Epithelial cell of prostate (primary cell): ENCODE measurements at regions not wholly inside any gene's neighbourhood (a gene's known extent, or its start where the extent isn't known, plus 50 kb on each side); places are given as distances from the start of the nearest gene placed in this dataset.
"Not testable (repeated sequence)": the region's sequence is repeated elsewhere in the genome, so short reads cannot be mapped to it uniquely, and the experiment has no call there.

Experiments used
- DNase-seq: peaks from one replicate; pipeline ENCODE4 v3.0.0-alpha.2; 2011; ENCODE audit warnings: low read depth, low spot score
- H3K27ac ChIP-seq: fragments of 450-650 bp; 2 replicates; pipeline ENCODE4 v1.5.1; 2017; ENCODE audit warnings: mild to moderate bottlenecking

DNA sequence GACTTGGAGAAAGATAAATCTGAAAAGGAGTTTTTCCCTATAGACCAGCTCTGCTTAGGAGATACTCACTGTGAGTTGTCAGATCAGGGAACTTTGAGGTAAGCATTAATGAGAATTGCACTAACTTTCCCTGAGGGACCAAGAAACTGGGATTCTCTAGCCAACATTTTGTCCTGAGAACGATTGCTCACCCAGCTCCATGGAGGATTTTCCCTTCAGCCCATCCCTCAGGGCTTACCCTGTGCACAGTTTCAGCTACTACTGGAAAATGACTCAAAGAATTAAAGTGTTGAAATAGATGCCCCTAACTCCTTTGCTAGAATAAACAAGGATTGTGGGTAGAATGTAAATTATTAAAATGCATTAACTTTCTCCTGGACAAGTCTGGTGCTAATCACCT, 237.2 kb upstream of the IL12B start:
- DNase-seq: no peak
- no peak overlapping the region for H3K27ac ChIP-seq

DNA sequence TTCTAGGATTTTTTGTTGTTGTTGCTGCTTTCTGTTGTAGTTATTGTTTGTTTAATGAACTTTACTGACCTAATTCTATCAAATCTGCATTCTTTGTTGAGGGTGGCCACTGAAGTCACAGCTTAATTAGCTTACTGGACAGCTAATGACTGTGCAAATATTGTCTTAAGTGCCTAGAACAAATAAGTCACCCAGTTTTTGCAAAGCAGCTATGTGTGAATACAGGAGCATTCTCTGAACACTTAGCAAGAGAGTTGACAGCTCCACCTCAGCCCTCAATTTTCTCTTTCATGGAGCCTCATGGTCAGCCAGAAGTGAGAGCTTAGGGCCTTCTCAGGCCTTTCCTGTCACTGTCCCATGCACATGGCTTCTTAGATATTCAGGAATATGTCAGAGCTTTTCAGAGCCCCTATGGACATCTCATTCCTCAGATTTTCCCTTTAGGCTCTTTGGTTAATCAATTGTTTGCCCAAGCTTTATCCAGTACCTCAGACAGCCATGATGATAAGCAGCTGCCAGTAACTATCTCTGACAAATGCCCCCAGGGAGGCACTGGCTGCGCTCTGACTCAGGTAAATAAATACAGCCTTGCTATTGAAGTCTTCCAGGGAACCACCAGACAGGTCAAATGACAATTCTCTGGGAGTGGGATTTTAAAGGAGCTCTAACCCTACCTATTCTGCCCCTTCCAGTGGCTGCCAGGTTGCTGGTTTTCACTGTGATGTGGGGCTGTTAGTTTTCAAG, 241.4 kb upstream of the IL12B start:
- no peak for DNase-seq
- H3K27ac ChIP-seq: no peak overlapping the region

DNA sequence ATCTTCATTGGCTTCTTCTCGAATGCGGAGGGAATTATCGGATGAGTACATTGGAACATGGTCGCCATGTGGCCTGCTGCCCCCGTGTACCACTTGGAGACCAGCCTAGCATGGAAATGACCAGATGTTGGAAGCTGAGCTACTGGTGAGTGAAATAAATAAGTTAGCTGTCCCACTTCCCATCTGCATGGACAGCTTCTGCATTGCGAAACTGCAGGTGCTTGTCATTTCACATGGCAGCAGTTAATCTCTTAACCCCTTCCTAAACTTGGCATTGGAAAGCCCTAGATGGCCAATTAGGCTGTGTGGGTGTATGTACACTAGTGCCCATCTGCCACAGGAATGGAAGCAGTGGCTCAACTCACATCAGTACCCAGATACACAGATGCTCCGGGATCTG, 246.6 kb upstream of the IL12B start:
- no peak overlapping the region for H3K27ac ChIP-seq
- DNase-seq: no peak

DNA sequence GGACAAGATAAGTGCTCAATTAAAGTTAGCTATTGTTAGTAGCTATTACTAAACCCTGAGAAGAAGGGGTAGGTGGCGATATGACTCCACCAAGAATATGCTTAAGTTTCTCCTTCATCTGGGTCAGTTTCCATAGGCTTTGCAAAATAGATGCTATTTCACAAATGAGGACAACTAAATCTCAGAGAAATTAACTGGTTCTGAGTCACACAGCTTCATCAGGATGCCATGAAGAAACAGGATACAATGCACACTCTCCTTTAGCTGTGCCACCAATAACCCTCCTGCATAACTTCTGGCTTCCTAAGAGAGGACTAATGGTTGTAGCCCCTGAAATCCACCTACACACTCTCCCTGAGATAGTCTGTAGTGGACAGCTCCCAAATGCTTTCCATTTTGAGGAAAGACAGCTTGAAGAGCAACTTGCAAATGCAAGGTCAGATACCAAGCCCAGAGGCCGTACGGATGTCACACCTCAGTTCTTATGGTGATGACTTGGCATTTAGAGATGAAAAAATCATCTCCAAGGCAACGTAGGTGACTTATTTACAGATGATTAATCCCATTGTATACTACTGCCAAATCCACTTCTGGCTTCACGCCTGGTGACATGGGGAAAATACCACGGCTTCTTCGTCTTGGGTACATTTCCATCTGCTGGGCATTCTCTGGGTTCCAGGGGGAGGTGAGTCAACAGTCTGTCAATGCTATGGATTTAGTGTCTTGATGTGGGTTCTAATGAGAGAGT, 251.4 kb upstream of the IL12B start:
- peak overlapping the region; percentile 56 for H3K27ac ChIP-seq
- peak; percentile 81 for DNase-seq

DNA sequence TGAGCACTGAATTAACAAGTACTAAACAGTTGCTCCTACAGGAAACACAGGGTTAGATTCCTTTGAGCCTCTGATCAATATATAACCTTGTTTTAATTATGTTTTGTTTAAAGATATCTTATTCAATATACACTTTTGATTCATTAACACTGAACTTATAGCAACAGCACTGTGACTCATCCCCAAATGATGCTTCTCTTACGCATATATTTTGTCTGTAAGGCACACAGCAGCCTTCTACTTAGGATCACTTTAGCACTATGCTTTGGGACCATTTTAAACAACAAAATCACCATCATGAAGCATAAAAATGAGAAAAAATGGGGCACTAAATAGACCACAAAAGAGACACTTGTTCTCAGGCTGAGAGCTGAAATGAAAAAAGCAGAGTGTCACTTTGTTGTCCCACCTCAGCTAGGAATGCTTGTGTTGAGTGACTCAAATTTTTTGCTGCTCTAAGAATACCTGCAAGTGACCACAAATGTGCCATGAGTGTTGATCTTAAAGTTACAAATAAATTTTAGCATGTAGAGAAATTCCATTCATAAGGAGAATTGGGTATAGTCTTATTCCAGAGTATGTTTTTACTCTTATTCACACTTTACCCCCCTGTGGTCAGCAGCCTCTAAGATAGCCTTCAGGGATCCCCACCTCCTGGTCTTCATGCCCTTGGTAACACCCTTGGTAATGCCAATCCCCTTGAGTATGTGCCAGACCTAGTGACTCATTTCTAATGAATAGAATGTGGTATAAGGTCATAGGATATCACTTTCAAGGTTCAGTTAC, 252.7 kb upstream of the IL12B start:
- H3K27ac ChIP-seq: peak overlapping the region; percentile 56
- peak; percentile 20 for DNase-seq

DNA sequence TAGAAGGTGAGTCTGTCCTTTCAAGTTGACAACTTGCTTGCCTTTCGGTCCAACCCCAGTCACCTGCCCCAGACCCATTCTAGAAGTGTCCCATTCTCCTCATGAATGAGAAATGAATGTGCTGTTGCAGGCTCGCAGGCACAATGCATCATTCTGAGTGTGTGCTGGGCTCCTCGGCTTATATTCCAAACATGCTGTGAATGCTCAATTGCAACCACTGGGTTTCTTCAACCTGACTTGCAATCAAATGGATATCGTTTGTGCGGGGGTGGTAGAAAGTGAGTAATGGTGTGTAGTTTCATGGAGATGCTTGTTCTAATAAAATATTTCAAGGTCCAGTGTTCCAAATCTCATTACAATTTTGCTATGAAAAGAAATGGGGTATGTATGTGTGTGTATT, 256.6 kb upstream of the IL12B start:
- no peak overlapping the region for H3K27ac ChIP-seq
- DNase-seq: no peak

DNA sequence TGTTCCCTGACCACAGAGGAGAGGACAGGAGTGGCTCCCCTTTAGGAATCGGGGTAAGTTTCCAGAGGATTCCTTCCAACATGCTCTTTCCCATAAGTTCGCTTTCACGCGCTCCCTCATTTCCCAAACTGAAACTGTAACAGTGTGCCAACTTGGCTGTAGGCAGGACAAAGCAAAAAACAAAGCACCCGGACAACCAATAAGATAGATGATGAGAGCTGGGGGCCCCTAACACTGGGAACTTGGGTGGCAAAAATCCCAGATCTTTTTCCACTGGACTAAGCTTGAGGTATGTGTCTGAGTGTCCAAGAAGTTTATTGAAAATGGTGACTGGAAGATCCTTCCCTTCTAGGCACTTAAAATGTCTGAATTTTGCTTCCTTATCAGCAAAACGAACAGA, 258.7 kb upstream of the IL12B start:
- DNase-seq: no peak
- no peak overlapping the region for H3K27ac ChIP-seq

DNA sequence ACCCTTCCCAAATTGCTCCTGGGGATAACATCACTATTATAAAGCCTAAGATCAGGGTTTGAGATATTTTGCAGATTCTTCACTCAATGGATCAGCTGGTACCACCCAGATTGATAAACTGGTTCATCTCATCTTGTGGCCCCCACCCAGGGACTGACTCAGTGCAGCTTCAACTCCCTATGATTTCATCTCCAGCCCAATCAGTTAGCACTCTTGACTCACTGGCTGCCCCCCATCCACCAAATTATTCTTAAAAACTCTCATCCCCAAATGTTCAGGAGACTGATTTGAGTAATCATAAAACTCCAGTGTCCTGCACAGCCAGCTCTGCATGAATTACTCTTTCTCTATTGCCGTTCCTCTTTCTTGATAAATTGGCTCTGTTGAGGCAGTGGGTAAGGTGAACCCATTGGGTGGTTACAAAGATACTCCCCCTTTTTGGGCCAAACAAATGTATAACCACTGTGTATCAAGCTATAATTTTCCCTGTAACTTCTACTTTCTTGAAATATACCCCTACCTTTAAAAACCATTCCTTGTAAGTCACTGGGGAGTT, 263.3 kb upstream of the IL12B start:
- DNase-seq: no peak
- H3K27ac ChIP-seq: no peak overlapping the region

DNA sequence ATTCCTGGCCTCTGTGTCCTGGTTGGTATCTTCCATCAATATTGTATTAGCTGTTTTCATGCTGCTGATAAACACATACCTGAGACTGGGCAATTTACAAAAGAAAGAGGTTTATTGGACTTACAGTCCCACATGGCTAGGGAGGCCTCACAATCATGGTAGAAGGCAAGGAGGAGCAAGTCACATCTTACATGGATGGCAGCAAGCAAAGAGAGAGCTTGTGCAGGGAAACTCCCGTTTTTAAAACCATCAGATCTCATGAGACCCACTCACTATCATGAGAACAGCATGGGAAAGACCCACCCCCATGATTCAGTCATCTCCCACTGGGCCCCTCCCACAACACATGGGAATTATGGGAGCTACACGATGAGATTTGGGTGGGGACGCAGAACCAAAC, 265.3 kb upstream of the IL12B start:
- not testable (repeated sequence) for H3K27ac ChIP-seq, DNase-seq

DNA sequence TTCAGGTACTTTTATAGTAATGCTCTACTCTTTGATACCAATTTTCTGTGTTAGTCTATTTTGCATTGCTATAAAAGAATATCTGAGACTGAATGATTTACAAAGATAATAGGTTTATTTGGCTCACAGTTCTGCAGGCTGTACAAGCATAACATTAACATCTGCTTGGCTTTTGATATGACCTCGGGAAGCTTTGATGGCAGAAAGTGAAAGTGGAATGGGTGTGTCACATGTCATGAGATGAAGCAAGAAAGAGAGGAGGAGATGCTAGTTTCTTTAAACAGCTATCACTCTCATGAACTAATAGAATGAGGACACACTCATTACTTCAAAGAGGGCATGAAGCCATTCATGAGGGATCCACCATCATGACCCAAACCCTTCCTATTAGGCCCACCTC, 270.9 kb upstream of the IL12B start:
- no peak overlapping the region for H3K27ac ChIP-seq
- no peak for DNase-seq

DNA sequence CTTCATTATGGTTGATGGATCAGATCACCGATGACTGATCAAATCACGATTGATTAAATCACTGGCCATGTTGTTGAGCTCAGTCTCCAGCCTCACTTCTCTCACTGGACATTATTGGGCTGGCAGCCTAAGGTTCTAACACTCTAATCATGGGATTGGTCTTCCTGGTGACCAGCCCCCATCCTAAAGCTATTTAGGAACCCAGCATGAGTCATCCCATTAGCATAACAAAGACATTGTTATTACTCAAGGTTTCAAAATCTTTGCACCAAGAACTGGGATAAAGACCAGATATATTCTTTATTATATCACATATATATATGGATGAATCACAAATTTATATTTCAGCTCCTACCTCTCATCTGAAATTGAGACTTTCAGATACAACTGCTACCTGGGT, 272.1 kb upstream of the IL12B start:
- DNase-seq: no peak
- no peak overlapping the region for H3K27ac ChIP-seq

DNA sequence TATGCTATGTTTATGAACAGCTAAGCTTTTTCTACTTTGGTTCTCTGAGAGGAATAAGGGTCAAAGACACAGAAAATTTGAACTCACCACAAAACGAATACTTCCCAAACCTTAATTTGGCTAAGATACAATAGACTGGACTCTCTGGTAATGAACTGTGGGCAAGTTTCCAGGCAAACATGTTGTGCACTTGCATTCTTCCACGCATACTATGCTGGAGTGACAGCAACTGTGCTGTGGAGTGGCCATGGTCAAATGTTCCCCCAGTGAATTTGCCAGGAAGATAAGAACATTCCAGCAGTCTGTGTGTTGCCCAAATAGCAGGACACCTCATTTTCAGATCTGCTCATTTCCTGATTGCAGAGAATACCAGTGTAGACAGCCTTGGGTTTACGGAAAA, 275.3 kb upstream of the IL12B start:
- DNase-seq: no peak

DNA sequence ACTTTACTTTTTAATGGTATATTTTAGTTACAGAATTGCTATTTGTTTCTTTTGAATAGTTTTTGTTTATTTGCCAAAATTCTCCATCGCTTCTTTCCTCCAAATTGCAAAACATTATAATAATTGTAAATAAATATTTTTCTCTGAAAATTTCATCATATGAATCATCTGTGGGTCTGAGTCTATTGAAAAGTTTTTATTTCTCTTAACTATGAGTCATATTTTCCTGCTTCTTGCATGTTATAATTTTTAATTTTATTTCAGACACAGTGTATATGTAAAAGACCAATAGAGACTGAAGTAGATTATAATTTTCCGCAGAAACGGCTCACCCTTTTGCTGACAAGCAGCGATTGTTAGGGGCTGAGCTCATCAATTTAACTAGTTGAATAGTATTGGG, 279.1 kb upstream of the IL12B start:
- no peak for DNase-seq
- H3K27ac ChIP-seq: no peak overlapping the region

More for the DNA sequence above, 275.3 kb upstream of the IL12B start:
- no peak overlapping the region for H3K27ac ChIP-seq

DNA sequence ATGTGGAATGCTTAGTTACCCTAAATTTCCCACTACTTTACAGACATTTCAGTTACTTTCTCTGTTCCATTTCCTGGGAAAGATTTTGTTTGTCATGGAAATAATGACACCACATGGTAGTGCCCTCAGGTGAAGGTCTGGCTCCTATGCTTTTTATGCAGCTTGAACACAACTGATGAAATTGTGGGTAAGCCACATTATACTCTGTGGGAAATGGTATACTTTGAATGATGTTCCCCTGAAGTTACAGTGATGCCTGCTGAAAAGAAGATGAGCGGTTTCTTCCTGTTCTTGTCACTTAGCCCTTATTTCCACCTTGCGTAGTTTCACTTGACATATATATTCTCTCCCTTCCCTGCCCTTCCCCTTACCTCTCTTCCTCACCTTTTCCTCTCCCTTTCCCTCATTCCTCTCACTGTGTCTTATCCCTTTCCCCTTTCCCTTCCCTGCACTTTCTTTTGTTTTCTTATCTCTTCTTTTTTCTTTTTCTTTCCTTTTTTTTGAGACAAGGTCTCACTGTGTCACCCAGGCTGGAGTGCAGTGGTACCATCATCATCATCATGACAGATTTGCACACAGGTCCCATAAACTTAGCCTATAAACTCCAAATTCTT, 280.8 kb upstream of the IL12B start:
- H3K27ac ChIP-seq: no peak overlapping the region
- no peak for DNase-seq

DNA sequence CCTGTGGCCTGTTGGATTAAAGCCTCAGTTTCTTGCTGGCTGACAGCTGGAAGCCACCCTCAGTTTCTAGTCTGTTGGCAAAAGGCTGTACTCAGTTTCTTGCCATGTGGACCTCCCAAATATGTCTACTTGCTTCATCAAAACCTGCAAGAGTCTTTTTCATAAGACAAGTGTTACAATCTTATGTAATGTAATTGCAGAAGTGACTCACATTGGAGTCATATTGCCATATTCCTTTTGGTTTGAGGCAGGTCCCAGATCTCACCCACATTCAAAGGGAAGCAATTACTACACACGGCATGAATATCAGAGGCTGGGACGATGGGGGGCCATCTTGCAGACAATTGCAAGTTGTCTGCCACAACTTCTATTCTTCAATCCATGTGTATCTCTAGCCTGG, 286.7 kb upstream of the IL12B start:
- no peak overlapping the region for H3K27ac ChIP-seq
- DNase-seq: peak; percentile 10

DNA sequence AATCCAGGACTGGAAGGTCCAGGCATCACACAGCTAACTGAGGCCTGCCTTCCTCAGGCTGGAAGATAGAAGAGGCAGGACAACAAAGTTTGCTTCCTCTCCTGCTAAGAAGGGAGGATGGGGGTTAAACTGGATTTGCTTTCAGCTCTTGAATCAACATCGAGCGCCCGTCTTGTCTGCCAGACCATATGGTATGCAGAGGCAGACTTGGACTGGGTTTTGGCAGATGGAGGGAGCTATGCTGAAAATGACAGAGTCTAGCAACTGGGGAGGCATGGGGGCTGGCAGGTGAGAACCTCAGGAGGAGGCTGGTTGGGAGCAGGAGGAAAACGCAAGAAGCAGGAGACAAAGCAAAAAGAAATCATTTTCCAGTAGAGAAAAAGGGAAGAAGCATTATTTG, 289.5 kb upstream of the IL12B start:
- no peak for DNase-seq
- no peak overlapping the region for H3K27ac ChIP-seq

DNA sequence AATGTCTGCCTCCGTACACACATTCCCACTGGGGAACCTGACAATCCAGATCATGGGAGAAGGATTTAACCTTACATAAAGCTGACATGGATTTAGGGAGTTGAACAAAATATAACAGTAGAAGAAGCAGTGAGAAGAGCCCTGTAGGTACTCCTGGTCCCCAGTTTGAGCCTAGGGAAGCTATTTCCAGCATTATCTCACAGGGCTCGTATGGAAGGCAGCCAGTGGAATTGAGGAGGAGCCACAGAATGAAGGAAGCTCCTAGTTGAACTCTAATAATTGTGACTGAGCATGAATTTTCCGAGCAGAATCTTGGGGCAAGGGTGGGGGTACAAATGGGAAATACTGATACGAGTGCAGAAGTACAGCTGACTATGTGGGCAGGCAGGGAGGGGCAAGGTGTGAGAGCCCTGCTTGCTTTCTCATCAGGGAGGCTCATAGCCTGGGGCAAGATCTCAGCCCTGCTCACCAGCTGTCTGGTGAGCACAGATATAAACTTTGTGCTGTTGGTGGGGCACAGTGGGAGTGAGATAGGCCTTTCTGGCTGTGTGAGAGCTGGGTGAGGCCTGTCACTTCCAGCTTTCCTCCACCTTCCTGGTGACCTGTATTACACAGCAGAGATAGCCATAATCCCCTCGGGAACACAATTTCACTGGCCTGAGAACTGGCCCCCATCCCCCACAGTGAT, 290.7 kb upstream of the IL12B start:
- H3K27ac ChIP-seq: no peak overlapping the region

DNA sequence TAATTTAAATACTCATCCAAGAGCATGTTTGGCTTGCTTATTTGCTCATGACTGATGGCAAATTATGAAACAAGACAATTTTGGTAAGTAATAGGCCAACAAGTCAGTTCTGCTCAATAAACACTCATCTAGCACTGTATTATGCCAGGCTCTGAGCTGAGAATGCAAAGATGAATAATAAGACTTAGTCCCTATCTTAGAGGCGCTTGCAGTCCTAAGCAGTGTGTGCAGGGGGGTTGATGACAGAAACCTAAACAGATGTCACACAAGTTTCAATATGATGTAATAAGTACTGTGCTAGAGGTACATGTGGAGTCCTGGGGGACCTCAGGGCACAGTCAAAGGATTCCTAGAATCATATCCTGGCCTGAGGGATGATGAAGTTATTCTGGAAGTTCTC, 287.6 kb upstream of the ADRA1B start:
- no peak overlapping the region for H3K27ac ChIP-seq
- no peak for DNase-seq

More for the DNA sequence above, 290.7 kb upstream of the IL12B start:
- DNase-seq: peak; percentile 31

DNA sequence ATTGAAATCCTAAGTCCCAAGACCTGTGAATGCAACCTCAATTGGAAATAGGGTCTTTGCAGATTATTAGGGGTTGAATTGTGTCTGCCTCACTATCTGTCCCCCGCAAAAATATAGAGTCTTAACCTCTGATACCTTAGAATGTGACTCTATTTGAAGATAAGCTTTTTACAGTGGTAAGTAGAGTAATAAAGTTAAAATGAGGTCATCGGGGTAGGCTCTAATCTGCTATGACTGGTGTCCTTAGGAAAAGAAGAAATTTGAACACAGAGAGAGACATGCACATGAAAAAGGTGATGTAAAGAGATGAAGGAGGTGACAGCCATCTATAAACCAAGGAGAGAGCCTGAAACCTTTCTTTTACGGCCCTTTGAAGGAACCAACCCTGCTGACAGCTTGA, 287.1 kb upstream of the ADRA1B start:
- no peak for DNase-seq
- H3K27ac ChIP-seq: no peak overlapping the region

DNA sequence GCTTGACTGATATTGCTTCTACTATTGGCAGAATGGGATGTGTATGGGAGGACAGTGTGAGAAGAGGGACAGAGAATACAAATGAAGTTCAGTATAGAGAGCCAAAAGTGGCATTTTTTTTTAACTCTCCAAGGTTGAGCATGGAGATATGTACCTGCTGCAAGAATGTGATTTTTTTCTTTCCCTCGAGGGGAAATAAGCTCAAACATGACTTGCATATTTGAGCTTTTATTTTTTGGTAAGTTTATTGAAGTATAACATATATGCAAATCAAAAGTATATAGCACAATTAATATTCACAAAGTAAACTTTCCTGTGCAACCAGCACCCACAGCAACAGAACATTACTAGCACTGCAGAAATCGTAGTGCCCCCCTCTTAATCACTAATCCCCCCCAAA, 285.7 kb upstream of the ADRA1B start:
- DNase-seq: no peak
- H3K27ac ChIP-seq: no peak overlapping the region
